HG03159 (cell line): ENCODE measurements at regions not wholly inside any gene's neighbourhood (a gene's known extent, or its start where the extent isn't known, plus 50 kb on each side); places are given as distances from the start of the nearest gene placed in this dataset.

Experiments
- ATAC-seq: cut with Tn5 transposase; IDR thresholded peaks from one replicate; pipeline ENCODE4 v1.9.1; 2021; ENCODE audit warnings: mild to moderate bottlenecking, moderate library complexity; ENCODE audit not compliant: unreplicated experiment

- no peak for ATAC-seq
These were observed 71.3 kb downstream of the RPE65 start for GRCh38 chr1:68378296-68379084.

DNA sequence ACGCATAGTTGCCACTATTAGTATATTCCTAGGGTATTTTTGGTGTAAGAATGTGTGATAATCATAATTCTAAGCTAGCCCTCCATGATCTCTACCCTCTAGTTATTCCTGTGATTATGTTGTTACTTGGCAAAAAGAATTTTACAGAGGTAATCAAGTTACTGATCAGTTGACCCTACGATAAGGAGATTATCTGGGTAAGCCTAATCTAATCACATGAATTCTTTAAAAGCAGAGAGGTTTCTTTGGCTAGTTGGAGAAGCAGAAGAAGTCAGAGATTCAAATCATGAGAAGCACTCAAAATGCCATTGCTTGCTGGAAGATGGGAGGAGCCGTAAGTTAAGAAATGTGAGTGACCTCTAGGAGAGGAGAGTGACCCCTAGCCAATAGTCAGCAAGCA lies 72.7 kb downstream of the RPE65 start:
- ATAC-seq, result no peak

- ATAC-seq, result no peak
These were observed 73.3 kb downstream of the RPE65 start for GRCh38 chr1:68376441-68376840.

DNA sequence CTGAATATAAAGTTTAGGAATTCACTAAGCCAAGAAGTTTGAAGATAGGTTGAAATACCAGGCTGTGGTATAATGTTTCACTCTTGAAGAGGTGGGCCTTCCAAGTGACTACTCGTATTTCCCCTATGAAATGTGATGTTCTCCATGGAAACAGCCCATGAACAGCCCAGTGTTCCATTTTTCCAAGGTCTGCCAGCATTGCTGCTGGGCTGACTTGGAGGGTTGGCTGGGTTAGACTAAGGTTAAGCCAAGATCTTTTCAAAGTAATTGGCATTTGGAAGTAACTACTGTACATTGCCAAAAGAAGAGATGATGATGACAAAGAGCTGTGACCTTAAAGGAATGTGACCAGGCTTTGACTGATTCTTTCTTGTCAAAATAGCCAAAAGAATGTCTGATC lies 73.8 kb downstream of the RPE65 start:
- no peak for ATAC-seq

DNA sequence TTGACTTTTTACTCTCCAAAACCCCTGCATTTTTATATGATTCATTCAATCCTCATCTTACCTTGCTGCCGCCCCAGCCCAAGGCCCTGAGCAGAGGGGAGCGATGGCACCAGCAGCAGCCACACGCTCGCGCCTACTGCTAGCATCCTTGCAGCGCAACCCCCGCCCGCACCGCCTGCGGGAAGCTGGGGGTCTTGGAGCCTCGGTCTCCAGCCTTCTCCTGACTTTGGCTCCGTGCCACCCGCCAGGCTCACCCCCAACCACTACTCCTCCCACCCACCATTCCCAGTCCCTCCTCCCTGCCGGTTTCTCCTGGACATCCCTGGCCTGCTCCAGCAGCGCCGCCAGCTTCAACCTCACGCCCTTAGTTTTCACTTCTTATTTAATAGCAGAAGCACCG lies 76.6 kb downstream of the RPE65 start:
- ATAC-seq, result no peak

DNA sequence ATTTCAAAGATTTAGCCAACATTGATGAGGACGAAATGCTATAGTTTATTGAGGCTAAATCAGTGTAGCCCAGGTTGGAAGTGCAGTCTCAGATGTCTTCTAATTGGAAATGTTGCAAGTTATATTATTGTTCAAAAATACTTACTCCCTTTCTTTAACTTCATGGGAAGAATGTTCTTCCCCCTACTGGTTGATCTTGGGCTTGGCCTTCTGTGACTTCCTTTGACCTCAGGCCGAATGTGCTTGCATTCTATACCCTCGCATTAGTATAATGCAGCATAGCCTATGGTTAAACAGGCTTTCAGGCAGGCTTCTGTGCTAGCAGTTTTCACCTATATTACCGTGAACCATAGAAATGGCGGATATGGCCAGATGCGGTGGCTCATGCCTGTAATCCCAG lies 77.3 kb downstream of the RPE65 start:
- no peak for ATAC-seq

GRCh38 chr1:68370101-68370915 lies 79.4 kb downstream of the RPE65 start:
- no peak for ATAC-seq

- ATAC-seq, result no peak
These were observed 83.2 kb downstream of the RPE65 start for GRCh38 chr1:68366572-68366971.

- ATAC-seq, result no peak
These were observed 83.9 kb downstream of the RPE65 start for GRCh38 chr1:68365709-68366382.

GRCh38 chr1:68363339-68363738 lies 86.4 kb downstream of the RPE65 start:
- ATAC-seq, result no peak

GRCh38 chr1:68361346-68361910 lies 88.3 kb downstream of the RPE65 start:
- ATAC-seq, result no peak

- ATAC-seq, result no peak
These were observed 90.7 kb downstream of the RPE65 start for GRCh38 chr1:68359045-68359444.

DNA sequence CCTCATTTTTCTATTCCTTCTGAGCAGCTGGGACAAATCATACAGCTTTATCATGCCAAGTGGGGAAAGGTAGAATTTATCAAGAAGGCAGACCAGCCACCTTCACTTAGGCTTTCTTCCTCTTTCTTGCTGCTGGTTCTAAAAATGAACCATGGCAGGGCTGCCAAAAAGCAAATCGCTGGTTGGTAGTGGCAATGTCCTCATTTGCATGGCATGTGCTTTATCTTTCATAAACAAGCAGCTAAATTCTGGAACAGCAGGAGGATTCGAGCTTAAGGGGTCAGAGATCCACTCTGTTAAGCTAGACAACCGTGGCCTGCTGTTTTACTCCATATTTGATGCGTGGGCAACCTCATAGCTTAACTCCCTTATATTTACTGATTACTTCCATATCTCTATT lies 91.3 kb downstream of the RPE65 start:
- no peak for ATAC-seq

DNA sequence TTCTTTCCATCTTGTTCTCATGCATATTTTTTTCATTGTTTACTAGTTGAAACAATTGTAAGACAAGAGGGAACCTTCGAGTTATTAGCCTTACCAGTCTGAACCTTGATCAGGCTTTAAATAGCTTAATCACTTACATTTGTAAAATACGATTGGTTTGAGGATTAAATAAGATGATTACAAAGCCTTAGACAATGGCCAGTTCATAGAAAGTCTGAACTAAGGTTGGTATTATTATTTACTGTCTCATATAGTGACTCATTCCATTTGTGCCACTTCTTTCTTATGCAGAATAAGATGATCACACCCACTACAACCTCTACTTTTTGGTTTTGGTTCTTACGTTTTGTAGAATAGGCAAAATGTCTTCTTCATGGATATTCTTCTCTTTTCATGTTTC lies 94.1 kb downstream of the RPE65 start:
- ATAC-seq, result no peak

DNA sequence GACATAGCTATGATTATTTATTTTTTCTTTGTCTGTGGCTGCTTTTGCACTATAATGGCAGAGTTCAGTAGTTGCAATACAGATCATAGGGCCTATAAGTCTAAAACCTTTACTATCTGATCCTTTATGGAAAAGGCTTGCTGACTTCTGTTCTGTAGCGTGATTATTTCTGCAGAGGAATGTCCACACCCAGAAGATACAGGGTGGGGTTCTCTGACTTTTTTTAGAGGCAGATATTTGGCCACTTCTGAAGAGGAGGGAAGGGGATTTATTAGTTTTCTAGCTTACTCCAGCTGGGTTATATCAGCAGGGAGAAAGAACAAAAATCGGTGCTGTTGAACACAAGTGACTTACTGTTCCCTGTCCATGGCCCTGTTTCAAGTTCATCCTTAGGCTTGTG lies 97.6 kb downstream of the RPE65 start:
- no peak for ATAC-seq

- peak; percentile 98 for ATAC-seq
These were observed 102.3 kb downstream of the RPE65 start for GRCh38 chr1:68347415-68347814.

DNA sequence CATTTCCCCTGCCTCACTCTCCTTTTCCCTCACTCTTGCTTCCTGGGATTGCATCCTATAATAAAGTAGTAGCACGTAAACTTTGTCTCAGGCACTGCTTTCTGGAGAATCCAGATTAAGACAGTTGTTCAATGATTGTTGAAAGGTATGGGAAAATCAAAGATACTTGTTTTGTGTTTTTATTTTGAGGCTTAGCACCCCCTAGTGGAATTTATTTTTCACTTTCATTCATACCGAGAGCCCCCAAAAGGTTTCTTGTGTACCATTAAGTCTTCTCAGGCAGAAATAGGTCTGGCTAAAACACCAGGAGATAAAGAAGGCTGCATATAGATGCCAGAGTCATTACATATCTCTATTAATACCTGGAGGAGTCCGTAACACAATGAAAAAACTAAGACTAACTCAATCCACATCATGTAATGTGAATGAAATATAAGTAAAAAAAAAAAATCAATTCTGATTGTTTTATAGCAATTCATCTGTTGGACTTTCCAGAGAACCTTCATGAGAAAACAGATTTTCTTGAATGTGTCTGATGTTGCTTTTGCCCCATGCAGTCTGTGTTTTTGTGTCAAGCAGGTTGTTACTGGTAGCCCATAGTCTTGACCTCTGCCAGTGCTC lies 103.5 kb downstream of the RPE65 start:
- ATAC-seq, result no peak

DNA sequence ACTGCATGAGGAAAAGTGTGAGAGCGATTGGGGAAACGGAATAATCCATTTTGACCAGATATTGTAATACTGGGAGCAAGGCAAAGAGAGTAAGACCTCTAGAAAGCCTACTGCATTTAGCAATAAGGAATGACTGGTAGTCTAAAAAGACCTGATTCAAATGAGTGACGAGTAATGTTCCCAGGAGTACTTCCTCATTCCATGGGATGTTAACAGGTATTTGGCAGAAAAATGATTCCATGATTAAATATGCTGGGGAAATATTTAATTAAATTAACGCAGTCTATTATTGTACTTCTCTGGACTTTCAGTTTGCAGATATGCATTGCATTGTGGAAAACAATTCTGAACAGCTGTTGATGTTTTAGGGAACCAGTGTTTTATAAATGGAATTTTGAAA lies 105.5 kb downstream of the RPE65 start:
- ATAC-seq, result no peak

DNA sequence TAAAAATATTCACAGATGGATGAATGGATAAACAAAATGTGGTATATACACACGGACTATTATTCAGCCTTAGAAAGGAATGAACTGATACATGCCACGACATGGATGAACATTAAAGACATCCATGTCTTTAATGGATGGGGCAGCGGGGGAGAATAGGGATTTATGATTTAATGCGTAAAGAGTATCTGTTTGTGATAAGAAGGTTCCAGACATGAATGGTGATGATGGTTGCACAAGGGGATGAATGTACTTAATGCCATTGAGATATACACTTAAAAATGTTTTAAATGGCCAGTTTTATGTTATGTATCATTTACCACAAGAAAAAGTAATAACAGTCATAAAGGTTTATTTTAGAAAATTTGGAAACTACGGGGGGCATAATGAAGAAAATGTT lies 108.6 kb upstream of the WLS start:
- no peak for ATAC-seq

GRCh38 chr1:68339505-68339904 lies 107.2 kb upstream of the WLS start:
- ATAC-seq, result no peak

DNA sequence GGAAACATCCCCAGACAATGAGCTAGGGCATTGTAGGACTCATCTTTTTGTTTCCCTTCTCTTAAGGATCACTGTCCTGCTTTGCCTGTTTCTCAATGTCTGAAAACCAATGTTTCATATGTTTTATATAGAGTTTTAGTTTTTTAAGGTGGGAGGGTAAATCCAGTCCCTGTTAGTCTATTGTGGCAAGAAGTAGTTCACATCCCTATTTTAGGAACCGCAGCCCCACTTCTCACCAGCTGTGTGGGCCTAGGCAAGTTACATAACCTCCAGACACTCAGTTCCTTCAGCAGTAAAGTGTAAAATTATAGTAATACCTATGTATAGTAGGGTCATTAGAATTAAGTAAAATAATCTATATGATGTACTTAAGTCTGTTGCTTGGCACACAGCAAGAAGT lies 105.8 kb upstream of the WLS start:
- no peak for ATAC-seq
